LNCaP clone FGC (cell line): ENCODE measurements at regions not wholly inside any gene's neighbourhood (a gene's known extent, or its start where the extent isn't known, plus 50 kb on each side); places are given as distances from the start of the nearest gene placed in this dataset.

Source experiments
- DNase-seq: peaks from one replicate; pipeline ENCODE4 v3.0.0-alpha.2; 2011; ENCODE audit warnings: low read depth
- H3K4me3 ChIP-seq: 2 replicates; pipeline ENCODE4 v1.5.1; 2011; ENCODE audit warnings: mild to moderate bottlenecking, low read depth, low read length, control low read depth
- CTCF ChIP-seq: IDR thresholded peaks from 2 replicates; pipeline ENCODE4 v1.5.1; 2012; ENCODE audit warnings: mild to moderate bottlenecking; ENCODE audit not compliant: control insufficient read depth, insufficient read depth; ENCODE audit errors: extremely low read depth

- no peak for DNase-seq
- no peak for TF ChIP-seq CTCF
- no peak overlapping the region for H3K4me3 ChIP-seq
Measured at GRCh38 chr6:1494671-1495070, 105.3 kb downstream of the FOXF2 start.

DNA sequence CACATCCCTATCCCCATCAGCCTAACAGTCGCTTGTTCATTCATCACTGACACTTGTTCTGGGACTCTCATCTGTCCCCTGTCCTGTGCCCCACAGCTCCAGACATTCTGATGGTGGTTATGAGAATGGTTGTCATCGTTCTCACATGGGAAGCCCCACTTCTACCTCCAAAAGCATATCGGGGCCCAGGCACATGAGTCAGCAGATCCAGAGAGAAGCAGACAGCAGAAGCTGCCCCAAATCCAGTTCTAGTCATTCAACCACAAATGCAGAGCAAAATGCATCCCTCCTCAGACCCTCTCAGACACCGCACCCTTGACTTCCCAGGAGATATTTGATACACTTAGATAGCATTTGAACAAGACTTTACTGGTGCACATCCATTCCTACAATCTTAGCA is 106.0 kb downstream of the FOXF2 start:
- DNase-seq, result no peak
- no peak for TF ChIP-seq CTCF
- H3K4me3 ChIP-seq, result no peak overlapping the region

DNA sequence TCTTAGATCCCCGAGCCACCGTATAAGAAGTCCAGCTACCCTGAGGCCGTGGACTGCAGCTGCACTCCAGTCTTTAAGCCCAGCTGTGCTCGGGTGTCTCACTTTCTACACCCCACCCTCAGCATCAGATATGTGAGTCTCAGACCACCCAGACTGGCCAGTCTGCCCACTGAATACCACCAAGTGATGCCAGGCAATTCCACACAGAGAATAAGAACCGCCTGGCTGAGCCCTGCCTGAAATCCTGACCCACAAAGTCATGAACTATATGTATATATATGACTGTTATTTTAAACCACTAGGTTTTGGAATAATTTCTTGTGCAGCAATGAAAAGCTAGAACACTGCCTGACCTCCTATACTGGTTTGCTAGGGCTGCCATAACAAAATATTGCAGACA is 106.7 kb downstream of the FOXF2 start:
- DNase-seq, result no peak
- no peak overlapping the region for H3K4me3 ChIP-seq
- no peak for TF ChIP-seq CTCF

GRCh38 chr6:1496836-1497760 is 107.7 kb downstream of the FOXF2 start:
- no peak for TF ChIP-seq CTCF
- H3K4me3 ChIP-seq, result no peak overlapping the region
- DNase-seq, result no peak

DNA sequence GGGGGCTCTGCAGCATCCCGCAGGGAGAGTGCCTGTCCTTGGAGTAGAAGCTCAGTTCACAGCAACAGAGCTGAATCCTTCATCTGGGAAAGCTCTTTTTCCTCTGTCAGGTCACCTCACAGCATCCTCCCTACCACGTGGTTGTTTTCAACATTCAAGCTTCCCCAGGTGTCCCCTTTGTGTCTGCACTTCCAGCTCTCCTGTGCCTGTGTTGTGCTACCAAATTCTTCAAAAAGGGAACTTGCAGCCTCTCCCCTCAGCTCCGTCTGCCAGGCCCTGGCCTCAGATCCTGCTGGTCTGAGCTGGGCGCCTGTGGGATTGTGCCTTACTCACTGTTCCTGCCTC is 108.4 kb downstream of the FOXF2 start:
- no peak for TF ChIP-seq CTCF
- no peak overlapping the region for H3K4me3 ChIP-seq
- DNase-seq, result no peak

GRCh38 chr6:1498491-1499113 is 109.2 kb downstream of the FOXF2 start:
- TF ChIP-seq CTCF, result no peak
- no peak overlapping the region for H3K4me3 ChIP-seq
- no peak for DNase-seq
